HEK293 (cell line): ENCODE measurements at regions not wholly inside any gene's neighbourhood (a gene's known extent, or its start where the extent isn't known, plus 50 kb on each side); places are given as distances from the start of the nearest gene placed in this dataset.

Source experiments
- CTCF ChIA-PET: fragments of 350-600 bp; formaldehyde crosslinking; extraction: SDS; loops from one replicate; lab custom pipeline; 2021; ENCODE audit warnings: antibody characterized with exemption; lab: Yijun Ruan, JAX
- POLR2A ChIA-PET: fragments of 300-600 bp; formaldehyde crosslinking; extraction: SDS; loops from one replicate; lab custom pipeline; 2020; ENCODE audit warnings: antibody characterized with exemption, inconsistent platforms; lab: Yijun Ruan, JAX
- H3K27ac ChIP-seq: fragments of 200-500 bp; sonication (Bioruptor generic); 2 replicates; pipeline ENCODE4 v1.5.1; 2014; ENCODE audit warnings: low read depth, low read length, control low read depth, inconsistent platforms; ENCODE audit errors: extremely low read depth
- H3K36me3 ChIP-seq, 2 experiments: fragments of 200-500 bp in 1 of 2; sonication (Bioruptor generic) in 1 of 2; 1 replicate in 1 of 2; 2 replicates in 1 of 2; pipeline ENCODE4 v1.5.1; 2014 to 2017; ENCODE audit warnings: inconsistent platforms in 2 of 2, low read length in 2 of 2; ENCODE audit not compliant: control insufficient read depth in 2 of 2, insufficient read depth in 1 of 2
- H3K4me1 ChIP-seq: fragments of 200-500 bp; sonication (Bioruptor generic); 2 replicates; pipeline ENCODE4 v1.5.1; 2014; ENCODE audit warnings: mild to moderate bottlenecking, low read length, inconsistent platforms; ENCODE audit not compliant: control insufficient read depth, insufficient read depth
- H3K4me3 ChIP-seq: 2 replicates; pipeline ENCODE4 v1.5.1; 2011; ENCODE audit warnings: low read depth, mild to moderate bottlenecking, control low read depth, low read length, moderate library complexity
- H3K9me3 ChIP-seq: fragments of 200-500 bp; sonication (Bioruptor generic); 2 replicates; pipeline ENCODE4 v1.5.1; 2014; ENCODE audit warnings: low read depth, low read length, inconsistent platforms; ENCODE audit not compliant: control insufficient read depth, insufficient read depth
- FEZF1 ChIP-seq: fragments of 450-650 bp; formaldehyde crosslinking; IDR thresholded peaks from 2 replicates; pipeline ENCODE4 v1.5.1; 2016; ENCODE audit warnings: missing biosample characterization, missing genetic modification characterization
- HOXA7 ChIP-seq: sonication (generic); formaldehyde crosslinking; IDR thresholded peaks from 2 replicates; pipeline ENCODE4 v1.8.1; 2022; ENCODE audit warnings: missing genetic modification reagents, borderline replicate concordance
- KLF8 ChIP-seq: fragments of 450-650 bp; formaldehyde crosslinking; IDR thresholded peaks from 2 replicates; pipeline ENCODE4 v1.5.1; 2016; ENCODE audit warnings: missing biosample characterization, missing genetic modification characterization
- MEIS1 ChIP-seq: sonication (generic); formaldehyde crosslinking; IDR thresholded peaks from 2 replicates; pipeline ENCODE4 v1.8.1; 2022; ENCODE audit warnings: missing genetic modification reagents, mild to moderate bottlenecking, borderline replicate concordance
- RBAK ChIP-seq: fragments of 450-650 bp; formaldehyde crosslinking; IDR thresholded peaks from 2 replicates; pipeline ENCODE4 v1.5.1; 2016; ENCODE audit warnings: missing biosample characterization, missing genetic modification characterization
- TRIM28 ChIP-seq: IDR thresholded peaks from 2 replicates; pipeline ENCODE4 v1.6.1; 2011; ENCODE audit warnings: low read length, control low read depth, borderline replicate concordance
- WT1 ChIP-seq: fragments of 450-650 bp; formaldehyde crosslinking; IDR thresholded peaks from 2 replicates; pipeline ENCODE4 v1.5.1; 2016; ENCODE audit warnings: missing biosample characterization, missing genetic modification characterization
- YY1 ChIP-seq: fragments of 450-650 bp; formaldehyde crosslinking; IDR thresholded peaks from 2 replicates; pipeline ENCODE4 v1.5.1; 2018; ENCODE audit warnings: missing biosample characterization, missing genetic modification characterization
- ZBTB8A ChIP-seq: fragments of 450-650 bp; formaldehyde crosslinking; IDR thresholded peaks from 2 replicates; pipeline ENCODE4 v1.5.1; 2016; ENCODE audit warnings: missing biosample characterization, missing genetic modification characterization
- ZEB2 ChIP-seq: fragments of 450-650 bp; formaldehyde crosslinking; IDR thresholded peaks from 2 replicates; pipeline ENCODE4 v1.5.1; 2016; ENCODE audit warnings: missing biosample characterization, missing genetic modification characterization
- ZFP3 ChIP-seq: fragments of 450-650 bp; formaldehyde crosslinking; IDR thresholded peaks from 2 replicates; pipeline ENCODE4 v1.5.1; 2016; ENCODE audit warnings: low read depth, missing biosample characterization, missing genetic modification characterization
- ZFP37 ChIP-seq: fragments of 450-650 bp; formaldehyde crosslinking; IDR thresholded peaks from 2 replicates; pipeline ENCODE4 v1.5.1; 2016; ENCODE audit warnings: missing biosample characterization, missing genetic modification characterization
- ZNF138 ChIP-seq: fragments of 450-650 bp; formaldehyde crosslinking; IDR thresholded peaks from 2 replicates; pipeline ENCODE4 v1.5.1; 2016; ENCODE audit warnings: missing biosample characterization, missing genetic modification characterization, borderline replicate concordance
- ZNF274 ChIP-seq, 2 experiments: fragments of 200-500 bp in 1 of 2; fragments of 450-650 bp in 1 of 2; sonication (Bioruptor generic) in 1 of 2; formaldehyde crosslinking in 1 of 2; IDR thresholded peaks; 2 replicates each; pipeline versions ENCODE4 v1.5.1 to v1.6.1; 2014 to 2016; ENCODE audit warnings: borderline replicate concordance in 1 of 2, inconsistent platforms in 1 of 2, low read length in 1 of 2, missing biosample characterization in 1 of 2, missing genetic modification characterization in 1 of 2
- ZNF302 ChIP-seq: fragments of 450-650 bp; formaldehyde crosslinking; IDR thresholded peaks from 2 replicates; pipeline ENCODE4 v1.5.1; 2016; ENCODE audit warnings: missing biosample characterization, missing genetic modification characterization, low read depth
- ZNF391 ChIP-seq: fragments of 450-650 bp; formaldehyde crosslinking; IDR thresholded peaks from 2 replicates; pipeline ENCODE4 v1.5.1; 2016; ENCODE audit warnings: low read depth, missing biosample characterization, missing genetic modification characterization, borderline replicate concordance
- ZNF473 ChIP-seq: fragments of 450-650 bp; formaldehyde crosslinking; IDR thresholded peaks from 2 replicates; pipeline ENCODE4 v1.5.1; 2017; ENCODE audit warnings: missing biosample characterization, missing genetic modification characterization
- ZNF747 ChIP-seq: fragments of 450-650 bp; formaldehyde crosslinking; IDR thresholded peaks from 2 replicates; pipeline ENCODE4 v1.5.1; 2016; ENCODE audit warnings: missing biosample characterization, missing genetic modification characterization
- ZNF776 ChIP-seq: fragments of 450-650 bp; formaldehyde crosslinking; IDR thresholded peaks from 2 replicates; pipeline ENCODE4 v1.5.0; 2017; ENCODE audit warnings: missing biosample characterization, missing genetic modification characterization, borderline replicate concordance
- TF ChIP-seq, protein P1 (sequence below): fragments of 450-650 bp; formaldehyde crosslinking; IDR thresholded peaks from 2 replicates; pipeline ENCODE4 v1.5.1; 2017; ENCODE audit warnings: missing biosample characterization, missing genetic modification characterization
- TF ChIP-seq, protein P2 (sequence below): fragments of 450-650 bp; formaldehyde crosslinking; IDR thresholded peaks from 2 replicates; pipeline ENCODE4 v1.5.1; 2016; ENCODE audit warnings: missing biosample characterization, missing genetic modification characterization, low read depth
- TF ChIP-seq, protein P3 (sequence below): fragments of 450-650 bp; formaldehyde crosslinking; IDR thresholded peaks from 2 replicates; pipeline ENCODE4 v1.5.1; 2016; ENCODE audit warnings: missing biosample characterization, missing genetic modification characterization

DNA sequence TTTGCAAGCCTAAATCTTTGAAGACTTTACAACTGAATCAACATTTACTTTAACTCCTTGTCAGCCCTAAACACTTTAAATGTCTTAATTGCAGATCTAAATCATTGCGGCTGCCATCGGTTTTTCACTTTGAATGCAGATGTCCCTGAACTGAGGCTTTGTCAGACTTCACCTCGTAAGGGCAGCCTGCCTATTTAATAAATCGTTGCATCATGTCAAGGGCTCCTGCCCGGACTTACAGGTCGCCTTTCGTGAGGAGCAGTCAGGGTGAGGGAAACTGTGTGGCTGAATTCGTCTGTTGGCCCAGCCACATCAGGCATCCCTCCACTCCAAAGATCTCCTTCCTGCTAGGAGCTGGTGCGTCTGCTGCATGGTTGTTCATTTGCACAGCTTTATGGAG, 368.2 kb upstream of the NPVF start:
- CTCF ChIA-PET: no interaction called here
- H3K27ac ChIP-seq: no peak overlapping the region
- no peak overlapping the region for H3K4me3 ChIP-seq
- no peaks in the 10 kb centered on the region for H3K9me3 ChIP-seq
- no peaks in the 10 kb centered on the region for H3K4me1 ChIP-seq
- POLR2A ChIA-PET: no interaction called here
- H3K36me3 ChIP-seq: no peaks in the 10 kb centered on the region
- TF ChIP-seq ZNF138 (tag by site-specific recombination) (no peak), ZNF747 (tag by site-specific recombination) (no peak)
- TF ChIP-seq, protein P1, sequence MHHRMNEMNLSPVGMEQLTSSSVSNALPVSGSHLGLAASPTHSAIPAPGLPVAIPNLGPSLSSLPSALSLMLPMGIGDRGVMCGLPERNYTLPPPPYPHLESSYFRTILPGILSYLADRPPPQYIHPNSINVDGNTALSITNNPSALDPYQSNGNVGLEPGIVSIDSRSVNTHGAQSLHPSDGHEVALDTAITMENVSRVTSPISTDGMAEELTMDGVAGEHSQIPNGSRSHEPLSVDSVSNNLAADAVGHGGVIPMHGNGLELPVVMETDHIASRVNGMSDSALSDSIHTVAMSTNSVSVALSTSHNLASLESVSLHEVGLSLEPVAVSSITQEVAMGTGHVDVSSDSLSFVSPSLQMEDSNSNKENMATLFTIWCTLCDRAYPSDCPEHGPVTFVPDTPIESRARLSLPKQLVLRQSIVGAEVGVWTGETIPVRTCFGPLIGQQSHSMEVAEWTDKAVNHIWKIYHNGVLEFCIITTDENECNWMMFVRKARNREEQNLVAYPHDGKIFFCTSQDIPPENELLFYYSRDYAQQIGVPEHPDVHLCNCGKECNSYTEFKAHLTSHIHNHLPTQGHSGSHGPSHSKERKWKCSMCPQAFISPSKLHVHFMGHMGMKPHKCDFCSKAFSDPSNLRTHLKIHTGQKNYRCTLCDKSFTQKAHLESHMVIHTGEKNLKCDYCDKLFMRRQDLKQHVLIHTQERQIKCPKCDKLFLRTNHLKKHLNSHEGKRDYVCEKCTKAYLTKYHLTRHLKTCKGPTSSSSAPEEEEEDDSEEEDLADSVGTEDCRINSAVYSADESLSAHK (tag by site-specific recombination): no peak
- TF ChIP-seq, all 188 proteins: peak for 0

DNA sequence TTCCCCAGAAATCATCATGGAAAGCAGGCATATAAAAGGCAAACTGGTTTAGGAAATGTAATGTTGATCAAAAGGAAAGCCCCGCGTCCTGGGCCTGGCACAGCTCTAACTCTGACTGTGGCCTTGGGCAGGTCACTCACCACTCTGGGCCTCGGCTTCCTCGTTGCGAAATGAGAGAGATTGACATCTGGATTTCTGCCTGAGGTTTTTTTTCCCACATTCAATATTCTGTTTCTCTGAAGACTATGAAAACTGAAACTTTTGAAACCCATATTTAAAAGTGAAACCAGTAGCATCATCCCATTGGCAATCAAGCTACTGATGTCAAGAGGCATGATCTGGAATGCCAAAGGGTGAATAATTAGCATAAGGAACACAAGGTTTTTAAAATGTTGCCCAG, 369.7 kb upstream of the NPVF start:
- POLR2A ChIA-PET: no interaction called here
- Histone ChIP-seq H3K9me3 (no peaks in the 10 kb centered on the region), H3K36me3 (no peaks in the 10 kb centered on the region), H3K4me3 (no peak overlapping the region), H3K4me1 (no peaks in the 10 kb centered on the region), H3K27ac (no peak overlapping the region)
- CTCF ChIA-PET: no interaction called here
- TF ChIP-seq ZNF274 (IDR thresholded peaks at IDR 0.05; ENCODE audit: low read length) (no peak), ZNF274 (tag by site-specific recombination; IDR thresholded peaks at IDR 0.05; ENCODE audit: borderline replicate concordance) (no peak), TRIM28 (no peak), ZEB2 (tag by site-specific recombination) (no peak), FEZF1 (tag by site-specific recombination) (no peak), YY1 (tag by site-specific recombination) (no peak), ZFP37 (no peak), HOXA7 (CRISPR knock-in tag) (no peak), ZNF776 (tag by site-specific recombination) (no peak), RBAK (tag by site-specific recombination) (no peak), ZBTB8A (tag by site-specific recombination) (no peak), KLF8 (tag by site-specific recombination) (no peak), WT1 (no peak), ZNF473 (no peak)
- TF ChIP-seq, protein P1 (tag by site-specific recombination): no peak

DNA sequence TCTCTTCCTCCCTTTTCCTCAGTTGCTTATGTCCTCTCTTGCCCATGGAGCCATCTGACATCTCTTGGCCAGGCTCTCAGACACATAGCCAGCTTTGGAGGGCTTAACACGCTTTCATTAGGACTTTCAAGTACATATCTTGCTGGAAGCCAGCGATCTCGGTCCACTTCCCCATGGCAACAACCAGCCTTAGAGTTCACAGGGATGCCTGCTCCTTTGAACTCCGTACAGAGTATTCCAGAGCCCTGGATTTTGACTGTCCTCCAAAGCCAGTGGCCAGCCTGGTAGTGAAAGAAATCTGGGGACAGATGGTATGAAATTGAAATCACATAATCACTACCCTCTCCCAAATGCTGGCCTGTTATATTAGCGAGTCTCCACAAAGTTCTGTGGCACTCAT, 370.5 kb upstream of the NPVF start:
- Histone ChIP-seq H3K36me3 (no peaks in the 10 kb centered on the region), H3K4me3 (no peak overlapping the region), H3K9me3 (no peaks in the 10 kb centered on the region), H3K27ac (no peak overlapping the region), H3K4me1 (no peaks in the 10 kb centered on the region)
- POLR2A ChIA-PET: no interaction called here
- no peak for TF ChIP-seq MEIS1 (CRISPR knock-in tag)
- no peak for TF ChIP-seq ZNF302 (tag by site-specific recombination)
- TF ChIP-seq, protein P2, sequence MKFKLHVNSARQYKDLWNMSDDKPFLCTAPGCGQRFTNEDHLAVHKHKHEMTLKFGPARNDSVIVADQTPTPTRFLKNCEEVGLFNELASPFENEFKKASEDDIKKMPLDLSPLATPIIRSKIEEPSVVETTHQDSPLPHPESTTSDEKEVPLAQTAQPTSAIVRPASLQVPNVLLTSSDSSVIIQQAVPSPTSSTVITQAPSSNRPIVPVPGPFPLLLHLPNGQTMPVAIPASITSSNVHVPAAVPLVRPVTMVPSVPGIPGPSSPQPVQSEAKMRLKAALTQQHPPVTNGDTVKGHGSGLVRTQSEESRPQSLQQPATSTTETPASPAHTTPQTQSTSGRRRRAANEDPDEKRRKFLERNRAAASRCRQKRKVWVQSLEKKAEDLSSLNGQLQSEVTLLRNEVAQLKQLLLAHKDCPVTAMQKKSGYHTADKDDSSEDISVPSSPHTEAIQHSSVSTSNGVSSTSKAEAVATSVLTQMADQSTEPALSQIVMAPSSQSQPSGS (tag by site-specific recombination): no peak
- no peak for TF ChIP-seq ZFP3 (tag by site-specific recombination)
- TF ChIP-seq, protein P3, sequence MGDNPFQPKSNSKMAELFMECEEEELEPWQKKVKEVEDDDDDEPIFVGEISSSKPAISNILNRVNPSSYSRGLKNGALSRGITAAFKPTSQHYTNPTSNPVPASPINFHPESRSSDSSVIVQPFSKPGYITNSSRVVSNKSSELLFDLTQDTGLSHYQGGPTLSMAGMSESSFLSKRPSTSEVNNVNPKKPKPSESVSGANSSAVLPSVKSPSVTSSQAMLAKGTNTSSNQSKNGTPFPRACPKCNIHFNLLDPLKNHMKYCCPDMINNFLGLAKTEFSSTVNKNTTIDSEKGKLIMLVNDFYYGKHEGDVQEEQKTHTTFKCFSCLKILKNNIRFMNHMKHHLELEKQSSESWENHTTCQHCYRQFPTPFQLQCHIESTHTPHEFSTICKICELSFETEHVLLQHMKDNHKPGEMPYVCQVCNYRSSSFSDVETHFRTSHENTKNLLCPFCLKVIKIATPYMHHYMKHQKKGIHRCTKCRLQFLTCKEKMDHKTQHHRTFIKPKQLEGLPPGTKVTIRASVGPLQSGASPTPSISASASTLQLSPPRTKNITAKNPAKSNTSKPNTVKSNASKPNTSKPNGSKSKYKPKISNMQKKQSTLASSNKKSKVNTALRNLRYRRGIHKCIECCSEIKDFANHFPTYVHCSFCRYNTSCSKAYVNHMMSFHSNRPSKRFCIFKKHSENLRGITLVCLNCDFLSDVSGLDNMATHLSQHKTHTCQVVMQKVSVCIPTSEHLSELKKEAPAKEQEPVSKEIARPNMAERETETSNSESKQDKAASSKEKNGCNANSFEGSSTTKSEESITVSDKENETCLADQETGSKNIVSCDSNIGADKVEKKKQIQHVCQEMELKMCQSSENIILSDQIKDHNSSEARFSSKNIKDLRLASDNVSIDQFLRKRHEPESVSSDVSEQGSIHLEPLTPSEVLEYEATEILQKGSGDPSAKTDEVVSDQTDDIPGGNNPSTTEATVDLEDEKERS: no peak
- TF ChIP-seq ZNF391: no peak
- CTCF ChIA-PET: interaction anchor here (0.7 kb wide), 1 partner anchor 30 kb away, joined by 4 read pairs; no protein-coding TSS in a partner anchor
